CD4-positive, alpha-beta T cell (primary cell): ENCODE measurements at regions not wholly inside any gene's neighbourhood (a gene's known extent, or its start where the extent isn't known, plus 50 kb on each side); places are given as distances from the start of the nearest gene placed in this dataset.

ENCODE experiments used
- ATAC-seq: fragments of 200-7000 bp; cut with Tn5 transposase; one replicate; pipeline ENCODE4 v1.10.0; 2022; ENCODE audit warnings: mild to moderate bottlenecking; ENCODE audit not compliant: poor library complexity
- CTCF ChIA-PET: fragments of 350-600 bp; sonication (Branson Sonifier 250); formaldehyde crosslinking; loops from one replicate; lab custom pipeline; 2021; ENCODE audit warnings: antibody characterized with exemption, inconsistent platforms; lab: Charles Lee
- POLR2A ChIA-PET: fragments of 350-600 bp; sonication (Branson Sonifier 250); formaldehyde crosslinking; loops from one replicate; lab custom pipeline; 2021; ENCODE audit warnings: antibody characterized with exemption, inconsistent platforms; lab: Charles Lee
- DNase-seq, 14 experiments: peaks; one replicate each; pipeline ENCODE4 v3.0.0-alpha.2; 2013 to 2020; ENCODE audit warnings: mixed read lengths in 2 of 14
- H3K27ac ChIP-seq, 2 donors: one replicate each; pipeline versions ENCODE4 v1.5.1 to v1.7.0; 2013; ENCODE audit warnings: low read length in 2 of 2, low read depth in 1 of 2, mild to moderate bottlenecking in 1 of 2
- H3K27me3 ChIP-seq, 2 experiments: 1 replicate in 1 of 2; 2 replicates in 1 of 2; pipeline versions ENCODE4 v1.6.1 to v1.7.0; 2013; ENCODE audit warnings: low read length in 2 of 2, control low read depth in 1 of 2, mild to moderate bottlenecking in 1 of 2, moderate library complexity in 1 of 2; ENCODE audit not compliant: insufficient read depth in 2 of 2, control insufficient read depth in 1 of 2
- H3K36me3 ChIP-seq: one replicate; pipeline ENCODE4 v1.6.1; 2013; ENCODE audit warnings: low read length, control low read depth; ENCODE audit not compliant: insufficient read depth
- H3K4me1 ChIP-seq: one replicate; pipeline ENCODE4 v1.6.1; 2013; ENCODE audit warnings: low read length, control low read depth; ENCODE audit not compliant: insufficient read depth
- H3K4me3 ChIP-seq: one replicate; pipeline ENCODE4 v1.5.1; 2013; ENCODE audit warnings: mild to moderate bottlenecking, low read length, moderate library complexity
- H3K9me3 ChIP-seq, 2 experiments: 1 replicate in 1 of 2; 2 replicates in 1 of 2; pipeline versions ENCODE4 v1.6.1 to v1.7.0; 2013; ENCODE audit warnings: low read length in 2 of 2, mild to moderate bottlenecking in 2 of 2, control low read depth in 1 of 2, moderate library complexity in 1 of 2; ENCODE audit not compliant: control insufficient read depth in 1 of 2, insufficient read depth in 1 of 2
- H3K27ac Mint-ChIP-seq: one replicate; pipeline ENCODE4 v1.8.0; 2020; ENCODE audit warnings: mixed read lengths
- H3K27me3 Mint-ChIP-seq: one replicate; pipeline ENCODE4 v1.8.0; 2021; ENCODE audit warnings: mixed read lengths
- H3K36me3 Mint-ChIP-seq: one replicate; pipeline ENCODE4 v1.8.0; 2021; ENCODE audit warnings: low read depth, mixed read lengths
- H3K4me1 Mint-ChIP-seq: one replicate; pipeline ENCODE4 v1.8.0; 2021; ENCODE audit warnings: low read depth, mixed read lengths
- H3K4me3 Mint-ChIP-seq: one replicate; pipeline ENCODE4 v1.8.0; 2020; ENCODE audit warnings: mild to moderate bottlenecking, mixed read lengths
- H3K9me3 Mint-ChIP-seq: one replicate; pipeline ENCODE4 v1.8.0; 2020; ENCODE audit warnings: mixed read lengths
- intact Hi-C, 2 experiments: fragments of 100-400 bp; cut with DNase I in 1 of 2; cut with micrococcal nuclease in 1 of 2; formaldehyde crosslinking; loops; one replicate each; pipeline versions ENCODE4 v1.15.1 to v1.9.0; 2023 to 2025; cut with DNase I, micrococcal nuclease
- TF ChIP-seq, protein P1 (sequence below): fragments of 200-600 bp; IDR thresholded peaks from one replicate; pipeline ENCODE4 v1.8.0; 2022; ENCODE audit warnings: antibody characterized with exemption, mild to moderate bottlenecking

DNA sequence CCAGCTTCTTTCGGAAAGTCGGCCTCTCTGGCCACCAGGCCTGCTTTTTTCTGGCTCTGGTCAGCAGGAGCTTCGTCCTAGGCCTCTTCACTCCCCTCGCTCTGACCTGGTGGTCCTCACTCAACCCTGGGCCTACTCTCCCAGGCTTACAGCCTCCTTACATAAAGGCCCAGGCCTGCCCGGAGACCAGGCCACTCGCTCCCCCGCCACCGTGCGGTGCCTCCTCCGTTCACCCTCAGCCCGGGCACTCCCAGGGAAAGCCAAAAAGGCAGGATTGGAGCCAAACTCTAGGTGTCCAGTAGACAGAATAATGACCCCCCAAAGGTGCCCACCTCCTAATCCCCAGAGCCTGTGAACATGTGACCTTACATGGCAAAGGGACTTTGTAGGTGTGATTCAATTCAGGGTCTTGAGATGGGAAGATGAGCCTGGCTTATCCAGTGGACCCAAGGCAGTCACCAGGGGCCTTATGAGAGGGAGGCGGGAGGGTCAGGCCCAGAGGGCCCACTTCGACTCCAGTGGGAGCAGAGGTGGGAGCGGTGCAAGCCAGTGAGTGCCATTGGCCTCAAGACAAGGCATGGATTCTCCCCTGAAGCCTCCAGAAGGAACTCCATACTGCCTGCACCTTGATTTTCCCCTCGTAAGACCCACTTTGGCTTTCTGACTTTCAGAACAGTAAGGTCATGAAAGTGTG lies 118.6 kb upstream of the PTPN1 start:
- Mint-ChIP-seq H3K4me3 (no peak overlapping the region), H3K36me3 (no peaks in the 10 kb centered on the region), H3K9me3 (no peaks in the 10 kb centered on the region), H3K4me1 (peaks cover 24% of the 10 kb centered on the region), H3K27me3 (no peaks in the 10 kb centered on the region), H3K27ac (no peak overlapping the region)
- Histone ChIP-seq H3K4me1 (peaks cover 21% of the 10 kb centered on the region), H3K27ac (no peak overlapping the region), H3K4me3 (no peak overlapping the region), H3K27me3 (no peaks in the 10 kb centered on the region), H3K36me3 (no peaks in the 10 kb centered on the region), H3K9me3 (no peaks in the 10 kb centered on the region)
- intact Hi-C loops = no loop called here
- TF ChIP-seq, protein P1, sequence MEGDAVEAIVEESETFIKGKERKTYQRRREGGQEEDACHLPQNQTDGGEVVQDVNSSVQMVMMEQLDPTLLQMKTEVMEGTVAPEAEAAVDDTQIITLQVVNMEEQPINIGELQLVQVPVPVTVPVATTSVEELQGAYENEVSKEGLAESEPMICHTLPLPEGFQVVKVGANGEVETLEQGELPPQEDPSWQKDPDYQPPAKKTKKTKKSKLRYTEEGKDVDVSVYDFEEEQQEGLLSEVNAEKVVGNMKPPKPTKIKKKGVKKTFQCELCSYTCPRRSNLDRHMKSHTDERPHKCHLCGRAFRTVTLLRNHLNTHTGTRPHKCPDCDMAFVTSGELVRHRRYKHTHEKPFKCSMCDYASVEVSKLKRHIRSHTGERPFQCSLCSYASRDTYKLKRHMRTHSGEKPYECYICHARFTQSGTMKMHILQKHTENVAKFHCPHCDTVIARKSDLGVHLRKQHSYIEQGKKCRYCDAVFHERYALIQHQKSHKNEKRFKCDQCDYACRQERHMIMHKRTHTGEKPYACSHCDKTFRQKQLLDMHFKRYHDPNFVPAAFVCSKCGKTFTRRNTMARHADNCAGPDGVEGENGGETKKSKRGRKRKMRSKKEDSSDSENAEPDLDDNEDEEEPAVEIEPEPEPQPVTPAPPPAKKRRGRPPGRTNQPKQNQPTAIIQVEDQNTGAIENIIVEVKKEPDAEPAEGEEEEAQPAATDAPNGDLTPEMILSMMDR = no peak
- DNase-seq = no peak
- CTCF ChIA-PET = no interaction called here
- POLR2A ChIA-PET = no interaction called here
- ATAC-seq = no peak

DNA sequence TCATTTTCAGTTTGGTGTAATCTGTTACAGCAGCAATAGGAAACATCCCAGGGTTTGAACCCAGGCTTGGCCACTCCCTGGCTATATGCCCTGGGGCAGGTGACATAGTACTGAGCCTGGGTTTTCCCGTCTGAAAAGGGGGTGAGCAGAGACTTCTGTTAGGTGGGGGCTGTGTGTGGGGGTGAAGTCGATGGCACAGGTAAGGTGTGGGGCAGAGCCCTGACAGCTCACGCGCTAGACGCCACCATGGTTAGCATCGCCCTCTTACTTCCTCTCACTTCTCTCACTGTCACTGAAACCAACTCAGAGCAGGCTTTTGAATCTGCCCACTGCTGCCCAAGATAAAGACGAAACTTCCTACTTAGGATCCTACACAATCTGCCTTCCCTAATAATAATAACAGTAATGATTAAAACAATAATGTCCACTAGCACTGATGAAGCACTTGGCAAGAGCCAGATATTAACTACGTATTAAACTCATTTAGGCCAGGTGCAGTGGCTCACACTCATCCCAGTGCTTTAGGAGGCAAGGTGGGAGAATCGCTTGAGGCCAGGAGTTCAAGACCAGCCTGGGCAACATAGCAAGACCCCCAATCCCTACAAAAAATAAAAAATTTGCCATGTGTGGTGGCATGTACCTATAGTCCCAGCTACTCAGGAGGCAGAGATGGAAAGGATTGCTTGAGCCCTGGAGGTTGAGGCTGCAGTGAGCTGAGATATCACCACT lies 117.9 kb upstream of the PTPN1 start:
- Histone ChIP-seq H3K4me1 (peaks cover 14% of the 10 kb centered on the region), H3K36me3 (no peaks in the 10 kb centered on the region), H3K4me3 (no peak overlapping the region), H3K27ac (no peak overlapping the region), H3K9me3 (no peaks in the 10 kb centered on the region), H3K27me3 (no peaks in the 10 kb centered on the region)
- Mint-ChIP-seq H3K27me3 (no peaks in the 10 kb centered on the region), H3K36me3 (no peaks in the 10 kb centered on the region), H3K9me3 (no peaks in the 10 kb centered on the region), H3K27ac (no peak overlapping the region), H3K4me3 (no peak overlapping the region), H3K4me1 (peaks cover 20% of the 10 kb centered on the region)
- intact Hi-C loops = no loop called here
- POLR2A ChIA-PET = no interaction called here
- peak in 3 of 14 experiments; percentile 36 to 50 (median 49) for DNase-seq
- ATAC-seq = peak; percentile 62
- TF ChIP-seq, protein P1 = no peak
- CTCF ChIA-PET = no interaction called here

DNA sequence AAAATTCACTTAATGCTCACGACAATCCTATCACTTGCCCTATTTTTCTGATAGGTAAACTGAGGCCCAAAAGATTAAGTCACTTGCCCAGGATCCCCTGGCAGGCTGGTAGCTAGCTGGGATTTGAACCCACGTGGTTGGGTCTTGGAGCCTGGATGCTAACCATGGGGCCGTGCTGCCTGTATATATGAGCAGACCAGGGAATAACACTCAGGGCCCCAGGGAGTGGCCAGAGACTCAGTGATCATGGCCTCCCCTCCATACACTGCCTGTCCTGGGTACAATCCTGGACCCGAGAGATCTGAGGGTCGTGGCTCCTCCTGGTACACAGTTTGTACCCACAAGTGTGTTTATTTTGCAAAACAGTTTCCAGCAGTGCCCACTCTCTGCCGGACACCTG lies 116.9 kb upstream of the PTPN1 start:
- POLR2A ChIA-PET = no interaction called here
- H3K36me3 ChIP-seq = no peaks in the 10 kb centered on the region
- no peak overlapping the region for H3K4me3 ChIP-seq
- H3K27me3 ChIP-seq = no peaks in the 10 kb centered on the region
- CTCF ChIA-PET = no interaction called here
- Mint-ChIP-seq H3K4me3 (no peak overlapping the region), H3K36me3 (no peaks in the 10 kb centered on the region), H3K27ac (no peak overlapping the region), H3K27me3 (no peaks in the 10 kb centered on the region), H3K4me1 (peaks cover 13% of the 10 kb centered on the region), H3K9me3 (no peaks in the 10 kb centered on the region)
- ATAC-seq = no peak
- DNase-seq = no peak
- H3K27ac ChIP-seq = no peak overlapping the region
- intact Hi-C loops = no loop called here
- peaks cover 6% of the 10 kb centered on the region for H3K4me1 ChIP-seq
- no peaks in the 10 kb centered on the region for H3K9me3 ChIP-seq
- TF ChIP-seq, protein P1 = no peak
